HEK293 (cell line): ENCODE measurements at regions not wholly inside any gene's neighbourhood (a gene's known extent, or its start where the extent isn't known, plus 50 kb on each side); places are given as distances from the start of the nearest gene placed in this dataset.

ENCODE experiments used
- CTCF ChIA-PET: fragments of 350-600 bp; formaldehyde crosslinking; extraction: SDS; loops from one replicate; lab custom pipeline; 2021; ENCODE audit warnings: antibody characterized with exemption; lab: Yijun Ruan, JAX
- POLR2A ChIA-PET: fragments of 300-600 bp; formaldehyde crosslinking; extraction: SDS; loops from one replicate; lab custom pipeline; 2020; ENCODE audit warnings: antibody characterized with exemption, inconsistent platforms; lab: Yijun Ruan, JAX
- H3K27ac ChIP-seq: fragments of 200-500 bp; sonication (Bioruptor generic); 2 replicates; pipeline ENCODE4 v1.5.1; 2014; ENCODE audit warnings: low read depth, low read length, control low read depth, inconsistent platforms; ENCODE audit errors: extremely low read depth
- H3K36me3 ChIP-seq, 2 experiments: fragments of 200-500 bp in 1 of 2; sonication (Bioruptor generic) in 1 of 2; 1 replicate in 1 of 2; 2 replicates in 1 of 2; pipeline ENCODE4 v1.5.1; 2014 to 2017; ENCODE audit warnings: inconsistent platforms in 2 of 2, low read length in 2 of 2; ENCODE audit not compliant: control insufficient read depth in 2 of 2, insufficient read depth in 1 of 2
- H3K4me1 ChIP-seq: fragments of 200-500 bp; sonication (Bioruptor generic); 2 replicates; pipeline ENCODE4 v1.5.1; 2014; ENCODE audit warnings: mild to moderate bottlenecking, low read length, inconsistent platforms; ENCODE audit not compliant: control insufficient read depth, insufficient read depth
- H3K4me3 ChIP-seq: 2 replicates; pipeline ENCODE4 v1.5.1; 2011; ENCODE audit warnings: low read depth, mild to moderate bottlenecking, control low read depth, low read length, moderate library complexity
- H3K9me3 ChIP-seq: fragments of 200-500 bp; sonication (Bioruptor generic); 2 replicates; pipeline ENCODE4 v1.5.1; 2014; ENCODE audit warnings: low read depth, low read length, inconsistent platforms; ENCODE audit not compliant: control insufficient read depth, insufficient read depth
- PBX3 ChIP-seq: sonication (generic); formaldehyde crosslinking; IDR thresholded peaks from 2 replicates; pipeline ENCODE4 v1.8.1; 2022; ENCODE audit warnings: mild to moderate bottlenecking, moderate library complexity, missing genetic modification reagents
- ZBTB10 ChIP-seq: fragments of 450-650 bp; formaldehyde crosslinking; IDR thresholded peaks from 2 replicates; pipeline ENCODE4 v1.5.1; 2016; ENCODE audit warnings: missing biosample characterization, missing genetic modification characterization
- ZNF10 ChIP-seq: fragments of 450-650 bp; formaldehyde crosslinking; IDR thresholded peaks from 2 replicates; pipeline ENCODE4 v1.5.1; 2017; ENCODE audit warnings: missing biosample characterization, missing genetic modification characterization
- ZNF184 ChIP-seq: fragments of 450-650 bp; IDR thresholded peaks from 2 replicates; pipeline ENCODE4 v1.5.1; 2018; ENCODE audit warnings: missing biosample characterization, mild to moderate bottlenecking, missing genetic modification characterization
- ZNF19 ChIP-seq: fragments of 450-650 bp; formaldehyde crosslinking; IDR thresholded peaks from 2 replicates; pipeline ENCODE4; 2016; ENCODE audit warnings: missing biosample characterization, missing genetic modification characterization, low read depth
- ZNF366 ChIP-seq: fragments of 450-650 bp; formaldehyde crosslinking; conservative IDR thresholded peaks from 2 replicates; pipeline ENCODE4 v1.5.1; 2016; ENCODE audit warnings: missing biosample characterization, missing genetic modification characterization
- ZNF37A ChIP-seq: fragments of 450-650 bp; IDR thresholded peaks from 2 replicates; pipeline ENCODE4 v1.5.1; 2018; ENCODE audit warnings: missing biosample characterization, missing genetic modification characterization
- ZNF426 ChIP-seq: fragments of 450-650 bp; formaldehyde crosslinking; IDR thresholded peaks from 2 replicates; pipeline ENCODE4 v1.5.1; 2017; ENCODE audit warnings: missing biosample characterization, missing genetic modification characterization, mild to moderate bottlenecking, inconsistent platforms, moderate library complexity
- ZNF510 ChIP-seq: fragments of 450-650 bp; formaldehyde crosslinking; IDR thresholded peaks from 2 replicates; pipeline ENCODE4 v1.5.1; 2018; ENCODE audit warnings: mild to moderate bottlenecking, missing genetic modification characterization, missing biosample characterization; ENCODE audit not compliant: insufficient replicate concordance
- ZNF561 ChIP-seq: fragments of 450-650 bp; IDR thresholded peaks from 2 replicates; pipeline ENCODE4 v1.5.1; 2018; ENCODE audit warnings: missing biosample characterization, missing genetic modification characterization, borderline replicate concordance
- ZNF600 ChIP-seq: fragments of 450-650 bp; formaldehyde crosslinking; IDR thresholded peaks from 2 replicates; pipeline ENCODE4 v1.5.1; 2016; ENCODE audit warnings: missing biosample characterization, missing genetic modification characterization
- ZNF621 ChIP-seq: fragments of 450-650 bp; formaldehyde crosslinking; IDR thresholded peaks from 2 replicates; pipeline ENCODE4 v1.5.1; 2017; ENCODE audit warnings: missing biosample characterization, missing genetic modification characterization
- ZNF623 ChIP-seq: fragments of 450-650 bp; formaldehyde crosslinking; IDR thresholded peaks from 2 replicates; pipeline ENCODE4 v1.5.1; 2016; ENCODE audit warnings: missing biosample characterization, missing genetic modification characterization
- ZNF654 ChIP-seq: fragments of 450-650 bp; formaldehyde crosslinking; IDR thresholded peaks from 2 replicates; pipeline ENCODE4 v1.5.1; 2016; ENCODE audit warnings: low read depth, missing biosample characterization, missing genetic modification characterization
- ZNF830 ChIP-seq: fragments of 450-650 bp; IDR thresholded peaks from 2 replicates; pipeline ENCODE4 v1.5.0; 2018; ENCODE audit warnings: missing biosample characterization, missing genetic modification characterization, low read depth, mild to moderate bottlenecking, moderate library complexity
- ZSCAN4 ChIP-seq: fragments of 450-650 bp; formaldehyde crosslinking; IDR thresholded peaks from 2 replicates; pipeline ENCODE4 v1.5.1; 2017; ENCODE audit warnings: missing biosample characterization, missing genetic modification characterization
- TF ChIP-seq, protein P1 (sequence below): fragments of 450-650 bp; formaldehyde crosslinking; IDR thresholded peaks from 2 replicates; pipeline ENCODE4 v1.5.1; 2016; ENCODE audit warnings: missing biosample characterization, missing genetic modification characterization
- TF ChIP-seq, protein P2 (sequence below): fragments of 450-650 bp; formaldehyde crosslinking; IDR thresholded peaks from 2 replicates; pipeline ENCODE4 v1.5.1; 2017; ENCODE audit warnings: missing biosample characterization, missing genetic modification characterization
- TF ChIP-seq, protein P3 (sequence below): fragments of 450-650 bp; formaldehyde crosslinking; IDR thresholded peaks from 2 replicates; pipeline ENCODE4 v1.5.1; 2017; ENCODE audit warnings: missing biosample characterization, missing genetic modification characterization
- TF ChIP-seq, protein P4 (sequence below): fragments of 450-650 bp; formaldehyde crosslinking; IDR thresholded peaks from 2 replicates; pipeline ENCODE4 v1.5.1; 2017; ENCODE audit warnings: missing biosample characterization, missing genetic modification characterization

DNA sequence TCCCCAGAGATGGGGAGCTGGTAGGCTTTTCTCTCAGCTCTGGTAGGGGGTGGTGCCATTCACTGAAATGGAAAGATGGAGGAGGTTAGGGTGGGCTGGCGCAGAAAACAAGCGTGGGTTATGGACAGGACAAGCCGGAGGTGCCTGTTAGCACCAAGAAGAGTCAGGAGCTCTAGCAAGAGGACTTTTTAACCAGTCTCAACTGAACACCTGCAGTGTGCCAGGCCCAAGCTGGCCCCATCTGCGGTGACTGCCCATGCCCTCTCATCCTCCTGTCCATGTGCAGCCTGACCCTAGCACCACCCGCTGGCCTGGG lies 254.4 kb downstream of the RHOU start:
- no peaks in the 10 kb centered on the region for H3K36me3 ChIP-seq
- H3K27ac ChIP-seq, result no peak overlapping the region
- no peak overlapping the region for H3K4me3 ChIP-seq
- ChIA-PET CTCF (interaction anchor here (0.6 kb wide), 1 partner anchor 29 kb away, joined by 3 read pairs; no protein-coding TSS in a partner anchor), POLR2A (no interaction called here)
- TF ChIP-seq ZNF510 (tag by site-specific recombination) (no peak), ZNF366 (tag by site-specific recombination) (no peak), ZBTB10 (tag by site-specific recombination) (no peak), ZNF19 (no peak), ZSCAN4 (tag by site-specific recombination) (no peak), ZNF10 (no peak), ZNF600 (tag by site-specific recombination) (no peak), ZNF830 (no peak), ZNF426 (tag by site-specific recombination) (no peak), PBX3 (CRISPR knock-in tag) (no peak), ZNF623 (tag by site-specific recombination) (no peak), ZNF184 (tag by site-specific recombination) (no peak), ZNF654 (tag by site-specific recombination) (no peak), ZNF561 (tag by site-specific recombination) (no peak), ZNF37A (tag by site-specific recombination) (no peak), ZNF621 (tag by site-specific recombination) (no peak)
- TF ChIP-seq, protein P1, sequence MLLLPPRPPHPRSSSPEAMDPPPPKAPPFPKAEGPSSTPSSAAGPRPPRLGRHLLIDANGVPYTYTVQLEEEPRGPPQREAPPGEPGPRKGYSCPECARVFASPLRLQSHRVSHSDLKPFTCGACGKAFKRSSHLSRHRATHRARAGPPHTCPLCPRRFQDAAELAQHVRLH (tag by site-specific recombination), result no peak
- TF ChIP-seq, protein P2, sequence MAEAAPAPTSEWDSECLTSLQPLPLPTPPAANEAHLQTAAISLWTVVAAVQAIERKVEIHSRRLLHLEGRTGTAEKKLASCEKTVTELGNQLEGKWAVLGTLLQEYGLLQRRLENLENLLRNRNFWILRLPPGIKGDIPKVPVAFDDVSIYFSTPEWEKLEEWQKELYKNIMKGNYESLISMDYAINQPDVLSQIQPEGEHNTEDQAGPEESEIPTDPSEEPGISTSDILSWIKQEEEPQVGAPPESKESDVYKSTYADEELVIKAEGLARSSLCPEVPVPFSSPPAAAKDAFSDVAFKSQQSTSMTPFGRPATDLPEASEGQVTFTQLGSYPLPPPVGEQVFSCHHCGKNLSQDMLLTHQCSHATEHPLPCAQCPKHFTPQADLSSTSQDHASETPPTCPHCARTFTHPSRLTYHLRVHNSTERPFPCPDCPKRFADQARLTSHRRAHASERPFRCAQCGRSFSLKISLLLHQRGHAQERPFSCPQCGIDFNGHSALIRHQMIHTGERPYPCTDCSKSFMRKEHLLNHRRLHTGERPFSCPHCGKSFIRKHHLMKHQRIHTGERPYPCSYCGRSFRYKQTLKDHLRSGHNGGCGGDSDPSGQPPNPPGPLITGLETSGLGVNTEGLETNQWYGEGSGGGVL (tag by site-specific recombination), result no peak
- TF ChIP-seq, protein P3, sequence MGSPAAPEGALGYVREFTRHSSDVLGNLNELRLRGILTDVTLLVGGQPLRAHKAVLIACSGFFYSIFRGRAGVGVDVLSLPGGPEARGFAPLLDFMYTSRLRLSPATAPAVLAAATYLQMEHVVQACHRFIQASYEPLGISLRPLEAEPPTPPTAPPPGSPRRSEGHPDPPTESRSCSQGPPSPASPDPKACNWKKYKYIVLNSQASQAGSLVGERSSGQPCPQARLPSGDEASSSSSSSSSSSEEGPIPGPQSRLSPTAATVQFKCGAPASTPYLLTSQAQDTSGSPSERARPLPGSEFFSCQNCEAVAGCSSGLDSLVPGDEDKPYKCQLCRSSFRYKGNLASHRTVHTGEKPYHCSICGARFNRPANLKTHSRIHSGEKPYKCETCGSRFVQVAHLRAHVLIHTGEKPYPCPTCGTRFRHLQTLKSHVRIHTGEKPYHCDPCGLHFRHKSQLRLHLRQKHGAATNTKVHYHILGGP (tag by site-specific recombination), result no peak
- TF ChIP-seq, protein P4, sequence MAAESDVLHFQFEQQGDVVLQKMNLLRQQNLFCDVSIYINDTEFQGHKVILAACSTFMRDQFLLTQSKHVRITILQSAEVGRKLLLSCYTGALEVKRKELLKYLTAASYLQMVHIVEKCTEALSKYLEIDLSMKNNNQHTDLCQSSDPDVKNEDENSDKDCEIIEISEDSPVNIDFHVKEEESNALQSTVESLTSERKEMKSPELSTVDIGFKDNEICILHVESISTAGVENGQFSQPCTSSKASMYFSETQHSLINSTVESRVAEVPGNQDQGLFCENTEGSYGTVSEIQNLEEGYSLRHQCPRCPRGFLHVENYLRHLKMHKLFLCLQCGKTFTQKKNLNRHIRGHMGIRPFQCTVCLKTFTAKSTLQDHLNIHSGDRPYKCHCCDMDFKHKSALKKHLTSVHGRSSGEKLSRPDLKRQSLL, result no peak
- no peaks in the 10 kb centered on the region for H3K9me3 ChIP-seq
- H3K4me1 ChIP-seq, result no peaks in the 10 kb centered on the region
